ENCODE measurements at regions not wholly inside any gene's neighbourhood (a gene's known extent, or its start where the extent isn't known, plus 50 kb on each side); places are given as distances from the start of the nearest gene placed in this dataset.

- no peak for DNase-seq (ENCODE audit: low spot score)
- H3K27ac Mint-ChIP-seq, result no peak overlapping the region
- no peaks in the 10 kb centered on the region for H3K36me3 Mint-ChIP-seq (ENCODE audit: low read depth)
- H3K27me3 Mint-ChIP-seq (ENCODE audit: low read depth), result no peaks in the 10 kb centered on the region
- H3K4me1 Mint-ChIP-seq (ENCODE audit: low read depth), result no peaks in the 10 kb centered on the region
- H3K4me3 Mint-ChIP-seq (ENCODE audit: low read depth), result no peak overlapping the region
- H3K9me3 Mint-ChIP-seq, result no peaks in the 10 kb centered on the region
- intact Hi-C loops (cut with micrococcal nuclease), result no loop called here
Observed at GRCh38 chr5:2381861-2382260, 369.6 kb downstream of the IRX2 start.

- Mint-ChIP-seq H3K27me3 (ENCODE audit: low read depth) (no peaks in the 10 kb centered on the region), H3K9me3 (no peaks in the 10 kb centered on the region), H3K4me1 (ENCODE audit: low read depth) (no peaks in the 10 kb centered on the region), H3K27ac (no peak overlapping the region), H3K4me3 (ENCODE audit: low read depth) (no peak overlapping the region), H3K36me3 (ENCODE audit: low read depth) (no peaks in the 10 kb centered on the region)
- DNase-seq (ENCODE audit: low spot score), result no peak
- intact Hi-C loops (cut with micrococcal nuclease), result no loop called here
Observed at GRCh38 chr5:2381070-2381469, 370.4 kb downstream of the IRX2 start.

GRCh38 chr5:2378976-2379375, 372.5 kb downstream of the IRX2 start:
- H3K9me3 Mint-ChIP-seq, result no peaks in the 10 kb centered on the region
- H3K27me3 Mint-ChIP-seq (ENCODE audit: low read depth), result no peaks in the 10 kb centered on the region
- DNase-seq (ENCODE audit: low spot score), result no peak
- intact Hi-C loops (cut with micrococcal nuclease), result no loop called here
- H3K4me1 Mint-ChIP-seq (ENCODE audit: low read depth), result no peaks in the 10 kb centered on the region
- no peak overlapping the region for H3K4me3 Mint-ChIP-seq (ENCODE audit: low read depth)
- no peaks in the 10 kb centered on the region for H3K36me3 Mint-ChIP-seq (ENCODE audit: low read depth)
- no peak overlapping the region for H3K27ac Mint-ChIP-seq

GRCh38 chr5:2378108-2378507, 373.4 kb downstream of the IRX2 start:
- H3K27me3 Mint-ChIP-seq (ENCODE audit: low read depth), result no peaks in the 10 kb centered on the region
- intact Hi-C loops (cut with micrococcal nuclease), result no loop called here
- no peak for DNase-seq (ENCODE audit: low spot score)
- H3K4me3 Mint-ChIP-seq (ENCODE audit: low read depth), result no peak overlapping the region
- no peak overlapping the region for H3K27ac Mint-ChIP-seq
- H3K36me3 Mint-ChIP-seq (ENCODE audit: low read depth), result no peaks in the 10 kb centered on the region
- H3K9me3 Mint-ChIP-seq, result peaks cover 5% of the 10 kb centered on the region
- no peaks in the 10 kb centered on the region for H3K4me1 Mint-ChIP-seq (ENCODE audit: low read depth)

- Mint-ChIP-seq H3K4me3 (ENCODE audit: low read depth) (no peak overlapping the region), H3K9me3 (peaks cover 16% of the 10 kb centered on the region), H3K27me3 (ENCODE audit: low read depth) (no peaks in the 10 kb centered on the region), H3K27ac (no peak overlapping the region), H3K4me1 (ENCODE audit: low read depth) (no peaks in the 10 kb centered on the region), H3K36me3 (ENCODE audit: low read depth) (no peaks in the 10 kb centered on the region)
- DNase-seq (ENCODE audit: low spot score), result no peak
- intact Hi-C loops (cut with micrococcal nuclease), result no loop called here
Observed at GRCh38 chr5:2376486-2376885, 375.0 kb downstream of the IRX2 start.

- DNase-seq (ENCODE audit: low spot score), result no peak
- H3K4me3 Mint-ChIP-seq (ENCODE audit: low read depth), result no peak overlapping the region
- no peaks in the 10 kb centered on the region for H3K27me3 Mint-ChIP-seq (ENCODE audit: low read depth)
- H3K36me3 Mint-ChIP-seq (ENCODE audit: low read depth), result no peaks in the 10 kb centered on the region
- H3K9me3 Mint-ChIP-seq, result peaks cover 16% of the 10 kb centered on the region
- H3K4me1 Mint-ChIP-seq (ENCODE audit: low read depth), result no peaks in the 10 kb centered on the region
- intact Hi-C loops (cut with micrococcal nuclease), result no loop called here
- H3K27ac Mint-ChIP-seq, result no peak overlapping the region
Observed at GRCh38 chr5:2375757-2376250, 375.7 kb downstream of the IRX2 start.

GRCh38 chr5:2375291-2375690, 376.2 kb downstream of the IRX2 start:
- no peaks in the 10 kb centered on the region for H3K27me3 Mint-ChIP-seq (ENCODE audit: low read depth)
- intact Hi-C loops (cut with micrococcal nuclease), result no loop called here

GRCh38 chr5:2374703-2375102, 376.8 kb downstream of the IRX2 start:
- intact Hi-C loops (cut with micrococcal nuclease), result no loop called here
- Mint-ChIP-seq H3K9me3 (peaks cover 18% of the 10 kb centered on the region), H3K36me3 (ENCODE audit: low read depth) (no peaks in the 10 kb centered on the region), H3K4me1 (ENCODE audit: low read depth) (no peaks in the 10 kb centered on the region), H3K27ac (no peak overlapping the region), H3K27me3 (ENCODE audit: low read depth) (no peaks in the 10 kb centered on the region), H3K4me3 (ENCODE audit: low read depth) (no peak overlapping the region)
- no peak for DNase-seq (ENCODE audit: low spot score)

More at GRCh38 chr5:2375291-2375690, 376.2 kb downstream of the IRX2 start:
- no peak overlapping the region for H3K4me3 Mint-ChIP-seq (ENCODE audit: low read depth)
- H3K4me1 Mint-ChIP-seq (ENCODE audit: low read depth), result no peaks in the 10 kb centered on the region
- no peaks in the 10 kb centered on the region for H3K36me3 Mint-ChIP-seq (ENCODE audit: low read depth)
- H3K27ac Mint-ChIP-seq, result no peak overlapping the region
- DNase-seq (ENCODE audit: low spot score), result no peak
- H3K9me3 Mint-ChIP-seq, result peaks cover 16% of the 10 kb centered on the region

GRCh38 chr5:2373631-2374030, 377.8 kb downstream of the IRX2 start:
- no peak for DNase-seq (ENCODE audit: low spot score)
- no peak overlapping the region for H3K4me3 Mint-ChIP-seq (ENCODE audit: low read depth)
- intact Hi-C loops (cut with micrococcal nuclease), result no loop called here
- H3K9me3 Mint-ChIP-seq, result peaks cover 26% of the 10 kb centered on the region
- H3K4me1 Mint-ChIP-seq (ENCODE audit: low read depth), result no peaks in the 10 kb centered on the region
- H3K27me3 Mint-ChIP-seq (ENCODE audit: low read depth), result no peaks in the 10 kb centered on the region
- H3K27ac Mint-ChIP-seq, result no peak overlapping the region
- H3K36me3 Mint-ChIP-seq (ENCODE audit: low read depth), result no peaks in the 10 kb centered on the region

- Mint-ChIP-seq H3K4me3 (ENCODE audit: low read depth) (no peak overlapping the region), H3K9me3 (peaks cover 27% of the 10 kb centered on the region), H3K27ac (no peak overlapping the region), H3K36me3 (ENCODE audit: low read depth) (no peaks in the 10 kb centered on the region), H3K4me1 (ENCODE audit: low read depth) (no peaks in the 10 kb centered on the region), H3K27me3 (ENCODE audit: low read depth) (no peaks in the 10 kb centered on the region)
- DNase-seq (ENCODE audit: low spot score), result no peak
- intact Hi-C loops (cut with micrococcal nuclease), result no loop called here
Observed at GRCh38 chr5:2371419-2371710, 380.1 kb downstream of the IRX2 start.

- no peaks in the 10 kb centered on the region for H3K27me3 Mint-ChIP-seq (ENCODE audit: low read depth)
- DNase-seq (ENCODE audit: low spot score), result no peak
- no peak overlapping the region for H3K4me3 Mint-ChIP-seq (ENCODE audit: low read depth)
- no peak overlapping the region for H3K27ac Mint-ChIP-seq
- peaks cover 27% of the 10 kb centered on the region for H3K9me3 Mint-ChIP-seq
- intact Hi-C loops (cut with micrococcal nuclease), result no loop called here
- no peaks in the 10 kb centered on the region for H3K36me3 Mint-ChIP-seq (ENCODE audit: low read depth)
- no peaks in the 10 kb centered on the region for H3K4me1 Mint-ChIP-seq (ENCODE audit: low read depth)
Observed at GRCh38 chr5:2370626-2371418, 380.7 kb downstream of the IRX2 start.

- no peak for DNase-seq (ENCODE audit: low spot score)
- no peak overlapping the region for H3K27ac Mint-ChIP-seq
- no peak overlapping the region for H3K4me3 Mint-ChIP-seq (ENCODE audit: low read depth)
- no peaks in the 10 kb centered on the region for H3K27me3 Mint-ChIP-seq (ENCODE audit: low read depth)
- H3K9me3 Mint-ChIP-seq, result peaks cover 35% of the 10 kb centered on the region
- H3K4me1 Mint-ChIP-seq (ENCODE audit: low read depth), result no peaks in the 10 kb centered on the region
- no peaks in the 10 kb centered on the region for H3K36me3 Mint-ChIP-seq (ENCODE audit: low read depth)
- intact Hi-C loops (cut with micrococcal nuclease), result no loop called here
Observed at GRCh38 chr5:2369178-2369577, 382.3 kb downstream of the IRX2 start.

- Mint-ChIP-seq H3K27me3 (ENCODE audit: low read depth) (no peaks in the 10 kb centered on the region), H3K27ac (no peak overlapping the region), H3K4me3 (ENCODE audit: low read depth) (no peak overlapping the region), H3K36me3 (ENCODE audit: low read depth) (no peaks in the 10 kb centered on the region), H3K9me3 (peaks cover 26% of the 10 kb centered on the region), H3K4me1 (ENCODE audit: low read depth) (no peaks in the 10 kb centered on the region)
- no peak for DNase-seq (ENCODE audit: low spot score)
- intact Hi-C loops (cut with micrococcal nuclease), result no loop called here
Observed at GRCh38 chr5:2366816-2367215, 384.7 kb downstream of the IRX2 start.

- Mint-ChIP-seq H3K9me3 (peaks cover 2% of the 10 kb centered on the region), H3K4me1 (ENCODE audit: low read depth) (no peaks in the 10 kb centered on the region), H3K27ac (no peak overlapping the region), H3K4me3 (ENCODE audit: low read depth) (no peak overlapping the region), H3K27me3 (ENCODE audit: low read depth) (no peaks in the 10 kb centered on the region), H3K36me3 (ENCODE audit: low read depth) (no peaks in the 10 kb centered on the region)
- no peak for DNase-seq (ENCODE audit: low spot score)
- intact Hi-C loops (cut with micrococcal nuclease), result no loop called here
Observed at GRCh38 chr5:2357309-2357708, 394.2 kb downstream of the IRX2 start.

All from activated T-helper 2 cell treated with anti-CD3 and anti-CD28 coated beads, Interferon-gamma antibody, Interleukin-2, Interleukin-4, amounts not matched to agents 10 μg/mL and 5 μg/mL and 100 μg/mL, durations not matched to agents 14 hours and 24 hours and 36 hours (primary cell).